GM18517 (cell line): ENCODE measurements at regions not wholly inside any gene's neighbourhood (a gene's known extent, or its start where the extent isn't known, plus 50 kb on each side); places are given as distances from the start of the nearest gene placed in this dataset.
"Not testable (repeated sequence)": the region's sequence is repeated elsewhere in the genome, so short reads cannot be mapped to it uniquely, and the experiment has no call there.

Experiments used
- ATAC-seq: cut with Tn5 transposase; IDR thresholded peaks from one replicate; pipeline ENCODE4 v1.9.1; 2021; ENCODE audit warnings: mild to moderate bottlenecking, moderate library complexity; ENCODE audit not compliant: unreplicated experiment

- no peak for ATAC-seq
Measured at GRCh38 chr10:36574207-36574606, 551.2 kb upstream of the ANKRD30A start.

DNA sequence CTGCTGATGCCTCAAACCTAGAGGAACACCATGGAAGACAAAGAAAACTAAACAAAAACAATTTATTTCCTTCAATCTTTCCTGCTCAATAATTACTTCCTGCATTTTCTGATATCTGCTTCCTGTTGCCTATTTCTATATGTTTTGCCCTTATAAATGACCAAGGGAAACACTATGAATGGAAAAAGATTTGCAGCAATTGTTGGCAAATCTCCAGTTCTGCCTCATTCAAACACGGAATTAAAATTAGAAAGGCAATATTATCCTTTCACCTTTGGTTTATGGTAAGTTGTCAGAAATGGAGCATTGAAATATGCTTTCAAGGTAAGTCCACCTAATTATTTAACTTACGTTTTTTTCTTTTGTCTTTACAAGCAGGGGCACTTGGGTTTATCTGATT, 552.2 kb upstream of the ANKRD30A start:
- ATAC-seq: no peak

DNA sequence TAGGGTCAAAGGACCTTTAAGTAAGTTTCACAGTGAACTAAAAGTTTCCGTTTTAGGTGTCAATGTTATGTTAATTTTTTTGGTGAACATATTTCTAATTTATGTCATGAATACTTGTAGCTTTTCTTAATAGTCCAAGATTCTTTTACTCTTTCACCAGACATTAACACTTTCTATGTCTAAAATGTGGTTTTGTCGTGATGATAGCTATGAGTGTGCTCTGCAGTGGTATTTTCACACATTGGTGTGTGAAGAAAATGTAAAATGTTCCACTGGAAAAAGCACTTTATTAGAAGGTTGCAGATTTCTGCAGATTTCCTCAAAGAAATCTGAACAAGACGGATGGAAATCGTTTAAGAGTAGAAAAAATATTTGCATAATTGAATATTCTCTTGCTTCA, 561.0 kb upstream of the ANKRD30A start:
- no peak for ATAC-seq

DNA sequence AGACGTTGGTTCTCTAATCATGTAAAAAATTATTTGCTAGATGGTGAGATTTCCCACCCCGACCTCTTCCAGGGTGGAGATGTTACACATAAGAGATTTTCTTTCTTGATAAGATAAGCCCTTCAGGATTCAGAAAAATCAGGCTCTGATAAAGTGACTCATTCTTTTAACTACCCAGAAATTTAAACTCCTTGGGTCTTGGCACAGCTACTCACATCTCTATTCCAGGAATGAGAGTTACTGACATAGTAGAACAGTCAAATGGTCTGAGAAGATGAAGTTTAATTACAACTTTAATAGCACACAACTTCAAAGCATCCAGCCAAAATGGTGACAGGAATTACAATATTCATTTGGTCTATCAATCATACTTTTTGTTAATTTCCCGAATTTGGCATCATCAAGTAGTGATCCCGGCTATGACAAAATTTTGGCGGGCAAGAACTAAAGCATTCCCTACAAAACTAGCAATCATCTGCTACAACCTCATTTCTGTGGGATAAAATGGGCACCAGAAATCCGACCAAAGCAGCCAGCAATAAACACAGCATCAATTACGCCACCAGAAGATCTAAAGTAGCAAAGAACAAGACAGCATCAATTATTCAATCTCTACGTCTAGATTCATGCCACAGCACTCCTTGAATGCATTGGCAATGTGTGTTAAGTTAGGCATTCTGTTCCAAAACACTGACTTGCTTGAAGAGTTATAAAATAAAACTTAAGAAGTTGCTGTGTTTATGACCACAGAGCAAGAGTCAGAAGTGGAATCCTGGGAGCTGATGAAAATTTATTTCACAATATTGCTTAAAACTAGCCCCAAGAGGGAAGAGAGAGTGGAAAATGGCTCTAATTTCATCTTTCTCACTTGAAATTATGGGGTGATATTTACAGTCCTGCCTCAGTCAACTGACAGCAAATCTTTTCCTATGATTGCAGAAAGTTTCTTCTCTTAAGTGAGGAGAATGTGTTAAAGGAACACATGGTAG, 565.7 kb upstream of the ANKRD30A start:
- no peak for ATAC-seq

- ATAC-seq: no peak
Measured at GRCh38 chr10:36556468-36556867, 568.9 kb upstream of the ANKRD30A start.

DNA sequence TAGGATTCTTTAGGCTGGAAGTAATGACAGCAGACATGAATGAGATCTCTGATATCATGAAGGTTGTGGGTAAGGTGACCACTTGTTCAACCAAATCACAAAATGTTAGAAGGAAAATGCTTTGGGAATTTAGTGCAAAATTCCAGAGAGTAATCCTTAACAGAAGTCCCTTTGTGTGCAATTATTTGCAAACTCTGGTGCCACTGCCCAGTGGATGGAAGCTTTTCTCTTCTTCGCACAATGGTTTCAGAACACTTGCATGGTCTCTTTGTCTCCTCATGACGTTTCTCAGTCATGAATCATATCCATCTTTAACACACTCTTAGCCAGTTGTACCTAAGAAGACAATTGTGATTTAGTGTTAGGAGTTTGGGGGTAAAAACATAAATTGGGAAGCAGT, 570.4 kb upstream of the ANKRD30A start:
- no peak for ATAC-seq

DNA sequence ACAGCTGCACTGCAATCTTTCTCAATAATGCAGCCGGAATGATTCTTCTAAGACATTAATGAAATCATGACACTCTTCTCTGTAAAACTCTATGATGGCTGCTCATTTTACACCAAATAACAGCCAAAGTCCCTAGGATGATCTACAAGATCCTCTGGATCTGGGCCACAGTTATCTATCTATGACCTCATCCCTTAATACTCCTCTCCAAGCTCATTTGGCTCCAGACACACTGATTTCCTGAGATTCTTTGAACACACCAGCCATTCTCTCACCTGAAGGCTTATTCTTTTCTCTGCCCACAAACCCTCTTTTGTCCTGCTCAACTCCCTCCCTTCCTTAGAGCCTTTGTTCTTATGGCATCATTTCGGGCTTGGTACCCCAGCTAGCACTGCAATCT, 577.4 kb upstream of the ANKRD30A start:
- no peak for ATAC-seq

- ATAC-seq: no peak
Measured at GRCh38 chr10:36542493-36542892, 582.9 kb upstream of the ANKRD30A start.

DNA sequence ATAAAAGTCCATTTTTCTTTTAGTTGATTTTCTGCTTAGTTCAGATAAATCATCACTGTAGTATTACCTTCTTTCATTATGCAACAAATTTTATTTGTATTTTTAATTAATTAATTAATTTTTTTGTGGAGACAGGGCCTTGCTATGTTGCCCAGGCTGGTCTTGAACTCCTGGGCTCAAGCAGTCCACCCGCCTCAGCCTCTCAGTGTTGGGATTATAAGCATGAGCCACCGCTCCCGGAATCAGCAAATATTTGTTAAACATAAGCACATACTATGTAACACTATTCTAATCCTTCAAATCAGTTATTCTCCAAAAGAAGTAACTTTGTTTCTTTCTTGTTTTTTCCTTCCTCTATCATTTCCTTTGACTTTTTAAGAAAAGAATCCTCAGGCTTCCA, 584.8 kb upstream of the ANKRD30A start:
- ATAC-seq: no peak

GRCh38 chr10:36538953-36539586, 586.3 kb upstream of the ANKRD30A start:
- ATAC-seq: no peak

GRCh38 chr10:36534471-36535002, 590.9 kb upstream of the ANKRD30A start:
- peak; percentile 98 for ATAC-seq

GRCh38 chr10:36533861-36534260, 591.5 kb upstream of the ANKRD30A start:
- no peak for ATAC-seq

DNA sequence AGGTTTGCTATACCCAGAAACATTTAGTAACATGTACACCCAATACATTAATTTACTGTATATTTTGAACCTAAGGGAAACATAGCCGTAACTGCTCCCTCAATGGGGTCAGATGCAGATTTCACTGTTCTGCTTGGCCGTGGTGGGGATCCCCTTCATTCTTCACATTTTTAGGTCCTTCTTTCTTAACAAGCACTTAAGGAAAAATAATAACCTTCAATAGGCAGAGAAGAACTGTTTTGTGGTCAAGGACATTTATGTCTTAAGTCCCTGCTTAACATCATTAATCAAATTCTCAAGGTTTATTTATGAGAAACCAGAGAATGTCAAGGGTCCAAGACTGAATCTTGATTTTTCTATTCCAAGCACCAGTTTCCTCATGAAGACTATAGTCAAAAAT, 592.1 kb upstream of the ANKRD30A start:
- ATAC-seq: no peak

GRCh38 chr10:36531621-36532020, 593.8 kb upstream of the ANKRD30A start:
- ATAC-seq: no peak

GRCh38 chr10:36526033-36526432, 599.4 kb upstream of the ANKRD30A start:
- no peak for ATAC-seq

DNA sequence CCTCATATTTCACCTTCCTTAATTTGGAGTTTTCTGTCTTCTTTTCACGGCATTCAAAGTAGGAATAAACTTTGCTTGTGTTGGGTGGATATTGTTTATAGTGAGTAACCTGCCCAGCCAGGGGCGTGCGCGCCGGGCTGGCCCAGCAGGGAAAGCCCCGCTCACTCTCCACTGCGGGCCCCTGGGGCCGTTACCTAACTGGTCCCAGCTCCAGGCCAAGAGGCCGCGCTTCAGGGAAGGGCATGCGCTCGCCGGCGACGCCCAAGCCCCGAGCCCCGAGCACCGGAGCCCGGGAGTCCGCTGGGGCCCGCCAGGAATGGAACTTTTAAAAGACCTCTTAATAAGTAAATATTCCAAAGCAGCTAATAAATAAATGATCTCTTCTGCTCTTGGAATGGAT, 601.3 kb upstream of the ANKRD30A start:
- not testable (repeated sequence) for ATAC-seq

GRCh38 chr10:36519909-36520308, 605.5 kb upstream of the ANKRD30A start:
- ATAC-seq: no peak

- ATAC-seq: no peak
Measured at GRCh38 chr10:36516281-36516680, 609.1 kb upstream of the ANKRD30A start.

GRCh38 chr10:36515319-36515718, 610.1 kb upstream of the ANKRD30A start:
- ATAC-seq: no peak

- ATAC-seq: no peak
Measured at GRCh38 chr10:36507715-36508114, 617.7 kb upstream of the ANKRD30A start.

GRCh38 chr10:36506697-36507496, 618.5 kb upstream of the ANKRD30A start:
- ATAC-seq: no peak
